Suprapubic skin (tissue), 3 donors: ENCODE measurements at regions not wholly inside any gene's neighbourhood (a gene's known extent, or its start where the extent isn't known, plus 50 kb on each side); places are given as distances from the start of the nearest gene placed in this dataset.

Experiments used
- CTCF ChIP-seq, 2 donors: fragments of 200-600 bp in 1 of 2; fragments of 450-650 bp in 1 of 2; sonication (generic) in 1 of 2; IDR thresholded peaks; one replicate each; pipeline ENCODE4 v1.5.1; 2016 to 2019; ENCODE audit warnings: antibody characterized with exemption in 2 of 2, mild to moderate bottlenecking in 1 of 2, moderate library complexity in 1 of 2
- EP300 ChIP-seq: sonication (generic); formaldehyde crosslinking; IDR thresholded peaks from one replicate; pipeline ENCODE4 v1.6.1; 2017; ENCODE audit warnings: antibody characterized with exemption

GRCh38 chrX:69264158-69264581 lies 98.9 kb upstream of the PJA1 start:
- TF ChIP-seq CTCF (IDR thresholded peaks at IDR 0.05) (no peak), EP300 (no peak)
